GM12872 (cell line): ENCODE measurements at regions not wholly inside any gene's neighbourhood (a gene's known extent, or its start where the extent isn't known, plus 50 kb on each side); places are given as distances from the start of the nearest gene placed in this dataset.

Experiments used
- CTCF ChIP-seq: IDR thresholded peaks from 3 replicates; pipeline ENCODE4 v1.5.1; 2011; ENCODE audit warnings: low read depth, mild to moderate bottlenecking, low read length, moderate library complexity; ENCODE audit not compliant: insufficient read depth

- TF ChIP-seq CTCF = no peak
Observed at GRCh38 chr4:123943976-123944375, 547.4 kb downstream of the SPRY1 start.

GRCh38 chr4:123945301-123945700, 548.7 kb downstream of the SPRY1 start:
- no peak for TF ChIP-seq CTCF

- no peak for TF ChIP-seq CTCF
Observed at GRCh38 chr4:123950530-123950929, 553.9 kb downstream of the SPRY1 start.

GRCh38 chr4:123952530-123953274, 556.1 kb downstream of the SPRY1 start:
- TF ChIP-seq CTCF = no peak

GRCh38 chr4:123953566-123953965, 557.0 kb downstream of the SPRY1 start:
- no peak for TF ChIP-seq CTCF

- TF ChIP-seq CTCF = no peak
Observed at GRCh38 chr4:123954220-123954619, 557.6 kb downstream of the SPRY1 start.

GRCh38 chr4:123955167-123955800, 558.7 kb downstream of the SPRY1 start:
- no peak for TF ChIP-seq CTCF
